Fibroblast of skin of right biceps (primary cell): ENCODE measurements at regions not wholly inside any gene's neighbourhood (a gene's known extent, or its start where the extent isn't known, plus 50 kb on each side); places are given as distances from the start of the nearest gene placed in this dataset.
A peak's percentile ranks its signal among the peaks of the same experiment; 100 is the strongest.

ENCODE experiments used
- DNase-seq: peaks from one replicate; pipeline ENCODE4 v3.0.0-alpha.2; 2013

DNA sequence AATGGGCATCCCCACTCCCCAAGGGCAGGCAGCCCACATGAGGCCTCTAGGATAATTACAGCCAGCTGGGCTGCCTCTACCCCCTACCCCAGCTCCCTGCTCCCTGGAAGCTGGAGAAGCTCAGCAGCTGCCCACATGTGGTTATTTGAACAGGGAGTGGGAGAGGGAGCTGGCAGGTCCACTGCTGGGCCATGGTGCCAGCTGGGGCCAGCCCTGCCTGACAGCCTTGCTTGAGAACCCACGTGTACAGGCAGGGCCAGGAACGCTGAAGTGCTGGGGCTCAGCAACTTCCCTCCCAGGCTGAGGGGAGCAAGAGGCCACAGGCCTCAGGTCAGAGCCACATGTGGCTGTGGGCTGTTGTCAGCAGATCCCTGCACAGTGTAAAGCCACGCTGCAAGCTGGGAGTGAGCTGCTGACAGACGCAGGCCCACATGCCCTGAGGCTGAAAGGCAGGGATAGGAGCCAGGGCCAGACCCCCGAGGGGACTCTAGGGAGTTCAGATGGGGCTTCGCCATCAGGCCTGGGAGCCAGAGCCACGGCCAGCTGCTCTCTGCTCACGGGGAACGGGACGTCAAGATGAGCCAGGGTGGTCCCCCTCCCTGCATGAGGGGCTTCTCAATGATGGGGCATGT lies 129.0 kb downstream of the SYF2 start:
- no peak for DNase-seq

DNA sequence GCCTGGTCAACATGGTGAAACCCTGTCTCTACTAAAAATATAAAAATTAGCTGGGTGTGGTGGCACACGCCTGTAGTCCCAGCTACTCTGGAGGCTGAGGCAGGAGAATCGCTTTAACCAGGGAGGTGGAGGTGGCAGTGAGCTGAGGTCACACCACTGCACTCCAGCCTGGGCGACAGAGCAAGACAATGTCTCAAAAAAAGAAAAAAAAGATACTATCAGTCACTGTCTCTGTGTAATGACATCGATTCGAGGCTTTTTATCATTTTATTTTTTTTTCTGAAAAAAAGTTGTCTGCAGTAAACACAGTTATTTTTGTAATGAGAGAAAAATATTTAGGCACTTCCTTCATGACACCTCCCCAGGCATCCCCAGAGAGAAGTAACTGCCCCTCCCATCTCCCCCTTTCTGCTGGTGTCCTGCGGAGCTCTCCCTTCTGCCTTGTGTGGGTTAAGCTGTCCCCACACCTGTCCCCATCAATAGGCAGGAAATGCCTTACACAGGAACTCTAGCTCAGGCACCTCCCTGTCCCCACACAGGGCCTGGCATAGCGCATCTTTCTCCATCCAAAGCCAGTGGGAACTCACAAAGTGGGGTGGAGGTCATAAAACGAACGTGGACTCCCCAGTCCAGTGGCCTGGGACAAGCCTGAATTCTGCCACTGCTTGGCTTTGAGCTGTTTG lies 132.0 kb downstream of the SYF2 start:
- DNase-seq, result no peak

DNA sequence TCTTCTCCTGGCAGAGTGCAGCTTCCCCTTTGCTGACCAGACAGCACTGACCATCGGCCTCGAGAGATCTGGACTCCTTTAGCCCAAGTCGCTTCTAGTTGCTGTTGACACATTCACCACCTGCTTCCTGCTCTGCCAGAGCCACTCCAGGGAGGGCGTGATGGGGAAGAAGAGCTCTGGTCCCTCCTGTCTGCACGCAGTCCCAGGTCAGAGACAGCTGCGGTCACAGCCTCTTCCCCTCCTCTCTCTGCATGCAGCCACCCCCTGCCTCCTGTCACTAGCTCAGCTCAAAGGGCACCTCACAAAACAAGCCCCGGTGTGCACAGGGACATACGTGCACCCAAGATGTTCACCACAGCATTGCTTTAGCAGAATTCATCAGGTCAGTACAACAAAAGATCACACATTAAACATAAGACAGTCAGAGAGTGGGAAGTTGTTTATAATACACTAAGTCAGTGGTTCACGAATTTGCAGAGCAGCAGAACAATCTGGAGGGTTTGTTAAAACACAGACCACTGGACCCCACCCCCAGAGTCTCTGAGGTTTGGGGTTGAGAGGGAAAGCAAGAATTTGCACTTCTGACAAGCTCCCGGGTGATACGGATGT lies 132.9 kb downstream of the SYF2 start:
- no peak for DNase-seq

DNA sequence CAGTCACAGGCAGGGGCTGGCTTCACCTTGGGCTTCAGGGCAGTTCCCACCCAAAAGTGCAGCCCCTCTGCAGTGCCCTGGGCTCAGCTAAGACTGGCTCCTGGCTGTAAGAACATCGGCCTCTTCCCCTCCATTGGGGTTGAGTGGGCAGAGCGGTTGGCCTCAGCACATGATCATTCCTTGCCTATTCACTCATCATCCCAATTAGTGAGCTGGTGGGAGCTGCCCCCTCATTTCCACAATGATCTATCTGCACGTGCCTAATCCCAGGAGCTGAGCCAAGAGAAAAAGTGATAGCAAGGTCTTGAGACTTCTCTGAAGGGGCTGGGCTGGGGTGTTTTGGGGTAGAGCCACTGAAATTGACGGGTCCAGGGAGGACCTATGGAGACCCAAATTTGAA lies 133.6 kb downstream of the SYF2 start:
- no peak for DNase-seq

DNA sequence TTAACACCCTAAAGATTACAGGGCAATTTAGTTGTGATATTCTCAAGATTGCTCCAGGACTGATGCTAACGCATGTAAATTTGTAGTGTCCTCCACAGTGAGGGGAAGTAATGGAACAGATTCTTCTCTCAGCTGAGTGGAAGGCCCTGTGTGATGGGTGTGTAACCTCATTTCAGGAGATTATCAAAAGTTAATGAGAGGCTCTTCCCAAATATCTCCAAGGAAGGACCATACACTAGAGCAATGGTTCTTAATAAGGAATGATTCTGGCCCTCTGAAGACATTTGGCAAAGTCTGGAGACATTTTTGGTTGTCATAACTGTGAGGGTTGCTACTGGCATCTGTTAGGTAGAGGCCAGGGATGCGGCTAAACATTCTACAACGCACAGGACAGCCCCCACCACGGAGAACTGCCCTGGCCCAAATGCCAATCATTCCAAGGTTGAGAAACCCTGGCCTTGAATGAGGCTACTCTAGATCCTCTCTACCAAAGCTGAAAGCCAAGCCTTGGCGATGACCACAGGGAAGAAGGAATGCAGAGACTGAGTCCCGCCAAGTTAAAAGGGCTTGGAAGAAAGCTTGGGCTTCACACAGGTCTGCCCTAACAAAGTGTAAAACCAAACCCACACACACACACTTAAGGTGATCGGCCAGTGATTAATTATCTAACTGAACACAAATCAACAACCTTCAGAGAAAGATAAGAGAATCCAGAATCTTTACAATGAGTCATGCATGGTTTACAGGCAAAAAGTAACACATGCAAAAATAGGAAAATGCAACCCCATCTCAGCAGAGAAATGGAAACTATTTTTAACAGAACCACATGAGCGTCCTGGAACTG lies 135.8 kb downstream of the SYF2 start:
- DNase-seq, result peak; percentile 26

DNA sequence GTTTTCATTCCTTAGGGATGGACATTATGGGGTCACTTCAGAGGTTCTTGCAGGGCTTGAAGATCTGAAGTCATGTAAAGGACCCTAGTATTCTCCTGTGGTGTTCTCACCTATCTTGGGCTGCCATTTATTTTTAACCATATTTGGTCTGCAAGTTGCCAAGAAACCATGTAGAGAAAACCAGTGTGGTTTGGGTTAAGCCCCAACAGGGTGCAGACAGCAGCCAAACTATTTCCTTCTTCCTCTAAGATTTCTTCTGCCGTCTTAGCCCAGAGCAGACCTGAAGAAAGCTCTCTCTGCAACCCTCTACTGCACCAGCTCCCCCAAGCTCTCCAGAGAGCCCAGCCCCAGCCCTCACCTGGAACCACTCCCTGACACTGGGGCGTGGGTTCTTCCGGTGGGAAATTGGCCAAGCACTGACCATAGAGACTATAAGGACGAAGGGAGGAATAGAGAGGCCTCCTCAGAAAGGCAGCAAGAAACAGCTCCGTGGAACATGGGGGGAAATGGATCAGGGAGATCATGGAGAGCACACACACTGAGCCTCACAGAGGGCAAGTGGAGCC lies 136.6 kb downstream of the SYF2 start:
- no peak for DNase-seq

DNA sequence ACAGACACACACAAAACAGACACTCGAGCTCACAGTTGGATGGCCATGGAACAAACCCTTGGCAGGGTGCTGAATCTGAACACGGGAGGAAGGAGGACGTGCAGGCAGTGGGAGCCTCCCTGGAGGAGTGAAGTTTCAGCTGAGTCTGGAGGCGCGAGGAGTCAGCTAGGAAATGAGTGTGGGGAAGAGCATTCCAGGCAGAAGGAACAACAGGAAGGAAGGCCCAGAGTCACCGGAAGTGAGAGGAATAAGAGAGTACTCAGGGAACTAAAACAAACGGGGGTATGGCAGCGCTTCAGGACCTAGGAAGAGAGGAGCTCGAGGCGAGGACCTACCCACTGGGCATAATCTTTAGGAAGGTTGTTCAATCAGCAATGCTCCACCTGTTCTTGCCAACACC lies 137.3 kb downstream of the SYF2 start:
- no peak for DNase-seq

DNA sequence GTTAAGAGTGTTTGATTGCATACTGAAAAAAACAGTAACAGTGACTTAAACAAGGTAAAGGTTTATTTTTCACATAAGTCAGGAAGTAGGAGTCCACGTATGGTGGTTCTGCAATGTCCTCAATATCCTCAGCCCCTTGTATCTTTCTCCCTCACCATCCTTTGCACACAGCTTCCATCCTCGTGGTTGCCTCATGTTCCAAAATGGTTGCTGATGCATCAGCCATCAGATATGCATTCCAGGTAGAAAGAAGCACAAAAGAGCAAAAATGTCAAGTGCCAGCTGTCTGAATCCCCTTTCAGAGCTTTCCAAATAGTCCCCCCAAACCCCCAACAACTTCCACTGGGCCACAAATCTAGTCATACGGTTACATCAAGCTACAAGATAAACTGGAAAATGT lies 138.1 kb downstream of the SYF2 start:
- DNase-seq, result no peak

DNA sequence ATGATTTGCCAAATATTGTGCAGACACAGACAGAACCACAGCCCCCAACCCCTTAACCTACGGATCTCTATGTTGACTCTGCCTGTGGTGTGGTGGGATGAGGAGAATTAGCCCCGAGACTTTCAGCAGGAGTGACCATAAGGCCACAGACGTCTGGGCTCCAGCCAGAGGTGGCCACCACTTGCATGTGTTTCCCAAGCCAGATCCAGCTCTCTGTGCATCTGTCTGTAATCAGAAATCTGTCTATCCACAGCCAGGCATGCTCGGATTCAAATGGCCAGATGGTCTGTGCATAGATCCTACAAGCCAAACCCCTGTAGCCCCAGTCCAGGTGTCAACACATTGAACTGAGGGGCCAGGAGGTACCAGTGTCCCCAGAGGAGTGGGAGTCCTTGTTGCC lies 140.6 kb downstream of the SYF2 start:
- DNase-seq, result no peak

DNA sequence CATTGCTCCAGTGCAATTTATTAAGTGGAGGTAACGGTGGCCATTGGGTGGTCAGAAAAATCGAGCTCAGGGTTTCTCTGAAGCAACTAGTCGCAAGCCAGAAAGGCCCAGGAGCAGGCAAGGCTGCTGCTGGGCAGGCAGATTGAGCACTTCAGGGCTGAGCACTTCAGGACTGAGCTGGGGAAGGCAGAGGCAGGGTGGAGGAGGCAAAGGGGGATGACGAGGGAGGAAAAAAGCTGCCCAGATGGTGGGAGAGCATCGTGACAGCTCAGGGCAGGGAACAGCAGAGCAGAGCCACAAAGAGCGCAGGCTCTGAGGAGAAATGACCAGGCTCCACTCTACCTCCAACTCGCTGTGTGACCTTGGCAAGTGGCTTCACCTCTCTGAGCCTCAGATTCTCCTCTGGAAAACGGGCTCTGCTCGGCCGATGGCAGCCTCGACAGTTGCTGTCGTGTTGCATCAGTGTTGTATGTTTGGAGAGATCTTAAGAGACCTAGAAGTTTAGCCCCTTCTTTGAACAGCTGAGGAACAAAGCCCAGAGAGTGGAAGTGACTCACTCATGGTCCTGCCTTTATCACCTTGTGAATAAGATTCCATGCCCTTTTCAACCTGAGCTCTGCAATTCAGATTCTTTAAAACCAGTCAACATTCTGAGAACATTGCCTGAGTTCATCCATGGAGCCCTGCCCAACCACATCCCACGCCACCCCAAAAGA lies 141.4 kb downstream of the SYF2 start:
- peak; percentile 35 for DNase-seq

DNA sequence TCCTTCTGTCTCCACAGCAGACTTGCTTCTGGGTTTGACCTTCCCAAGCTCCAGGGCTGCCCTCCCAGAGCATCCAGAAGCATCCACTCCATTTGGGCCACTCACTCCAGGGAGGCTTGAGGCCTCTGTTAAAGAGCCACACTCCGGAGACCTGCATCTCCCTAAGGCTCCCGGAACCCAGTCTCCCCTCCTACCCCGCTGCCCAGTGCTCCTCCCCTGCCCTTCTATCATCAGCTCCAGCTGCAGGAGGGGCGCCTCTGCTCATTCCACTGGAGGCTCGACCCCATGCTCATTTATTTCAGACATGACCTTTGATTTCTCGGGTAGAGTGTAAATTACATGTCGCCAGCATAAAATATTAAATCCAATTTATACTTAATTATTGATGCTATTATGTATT lies 142.5 kb downstream of the SYF2 start:
- DNase-seq, result no peak

DNA sequence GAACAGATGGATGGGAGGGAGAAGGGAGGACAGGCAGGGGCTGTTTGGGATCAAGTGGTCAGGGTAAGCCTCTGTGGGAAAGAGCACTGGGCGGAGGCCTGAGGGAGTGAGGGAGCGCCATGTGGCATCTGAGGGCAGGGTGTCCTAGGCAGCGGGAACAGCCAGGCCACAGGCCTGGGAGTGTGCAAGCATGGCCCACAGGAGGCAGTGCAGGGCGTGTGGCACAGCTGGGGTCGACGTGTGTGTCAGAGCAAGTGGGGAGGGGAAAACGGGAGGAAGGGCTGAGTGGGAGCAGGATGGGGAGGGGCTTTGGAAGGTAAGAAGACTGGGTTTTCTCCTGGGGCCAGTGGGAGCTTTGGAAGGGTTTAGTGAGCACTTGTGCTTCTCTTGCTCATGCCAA lies 143.4 kb downstream of the SYF2 start:
- no peak for DNase-seq

DNA sequence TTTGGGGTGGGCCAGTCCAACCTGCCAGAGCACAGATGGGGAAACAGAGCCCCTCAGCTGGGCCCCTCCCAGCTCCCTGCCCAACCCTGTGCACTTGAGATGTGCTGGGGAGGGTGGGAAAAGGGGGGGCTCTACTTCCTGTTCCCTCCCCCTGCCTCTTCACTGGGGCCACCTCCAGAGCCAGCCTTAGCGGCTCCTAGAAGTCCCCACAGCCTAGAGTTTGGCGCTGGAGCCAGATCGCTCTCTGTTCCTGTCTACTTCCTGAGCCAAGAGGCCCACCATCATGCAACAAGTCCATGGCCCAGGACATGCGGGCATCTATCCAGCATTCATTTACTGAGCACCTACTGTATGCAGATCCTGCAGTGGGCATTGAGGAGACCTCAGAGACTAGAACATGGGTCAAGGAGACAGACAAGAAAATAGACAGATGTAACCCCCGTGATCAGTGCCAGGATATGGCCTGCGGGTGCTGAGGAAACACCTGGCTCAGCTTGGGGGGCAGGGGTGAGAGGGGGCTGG lies 144.1 kb downstream of the SYF2 start:
- DNase-seq, result no peak

DNA sequence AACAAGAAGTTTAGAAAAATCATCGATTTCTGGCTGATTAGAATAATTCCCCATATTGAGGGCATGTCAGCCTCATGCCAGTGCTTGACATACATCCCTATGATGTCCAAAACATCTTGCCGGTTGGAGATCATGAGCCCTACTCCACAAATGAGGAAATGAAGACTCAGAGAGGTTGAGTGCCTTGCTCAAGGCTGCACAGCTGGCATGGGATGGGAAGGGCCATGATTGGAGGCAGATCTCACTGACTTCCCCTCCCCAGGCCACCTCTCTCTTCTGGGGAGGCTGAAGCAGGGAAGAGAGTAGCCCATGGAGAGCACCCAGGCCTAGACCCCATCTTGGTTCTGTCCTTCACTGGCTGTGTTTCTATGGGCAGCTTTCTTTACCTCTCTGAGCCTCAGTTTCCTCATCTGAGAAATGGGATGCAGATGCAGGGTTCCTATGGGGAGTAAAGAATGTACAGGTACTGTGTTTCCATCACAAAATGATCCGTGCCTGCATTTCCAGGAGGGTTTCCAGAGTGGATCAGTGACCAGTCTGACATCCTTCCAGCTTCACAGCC lies 145.7 kb downstream of the SYF2 start:
- DNase-seq, result no peak

DNA sequence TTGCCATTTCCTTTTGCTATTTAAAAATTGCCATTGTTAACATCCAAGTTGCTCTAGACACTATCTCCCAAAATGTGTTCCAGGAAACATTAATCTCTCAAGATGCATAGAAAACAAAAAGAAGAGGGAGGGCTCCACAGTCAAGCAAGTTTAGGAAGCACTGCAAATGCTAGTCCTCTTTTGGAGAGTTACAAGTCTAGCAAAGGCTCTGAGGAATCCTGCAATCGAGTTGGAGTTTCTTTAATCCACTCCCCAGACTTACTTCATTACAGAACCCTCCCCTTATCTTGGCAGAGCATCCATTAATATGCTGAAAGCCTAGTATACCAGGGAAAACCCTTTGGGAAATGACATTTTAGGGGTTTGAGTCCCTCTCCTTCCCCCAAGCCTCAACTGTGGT lies 147.9 kb downstream of the SYF2 start:
- no peak for DNase-seq

DNA sequence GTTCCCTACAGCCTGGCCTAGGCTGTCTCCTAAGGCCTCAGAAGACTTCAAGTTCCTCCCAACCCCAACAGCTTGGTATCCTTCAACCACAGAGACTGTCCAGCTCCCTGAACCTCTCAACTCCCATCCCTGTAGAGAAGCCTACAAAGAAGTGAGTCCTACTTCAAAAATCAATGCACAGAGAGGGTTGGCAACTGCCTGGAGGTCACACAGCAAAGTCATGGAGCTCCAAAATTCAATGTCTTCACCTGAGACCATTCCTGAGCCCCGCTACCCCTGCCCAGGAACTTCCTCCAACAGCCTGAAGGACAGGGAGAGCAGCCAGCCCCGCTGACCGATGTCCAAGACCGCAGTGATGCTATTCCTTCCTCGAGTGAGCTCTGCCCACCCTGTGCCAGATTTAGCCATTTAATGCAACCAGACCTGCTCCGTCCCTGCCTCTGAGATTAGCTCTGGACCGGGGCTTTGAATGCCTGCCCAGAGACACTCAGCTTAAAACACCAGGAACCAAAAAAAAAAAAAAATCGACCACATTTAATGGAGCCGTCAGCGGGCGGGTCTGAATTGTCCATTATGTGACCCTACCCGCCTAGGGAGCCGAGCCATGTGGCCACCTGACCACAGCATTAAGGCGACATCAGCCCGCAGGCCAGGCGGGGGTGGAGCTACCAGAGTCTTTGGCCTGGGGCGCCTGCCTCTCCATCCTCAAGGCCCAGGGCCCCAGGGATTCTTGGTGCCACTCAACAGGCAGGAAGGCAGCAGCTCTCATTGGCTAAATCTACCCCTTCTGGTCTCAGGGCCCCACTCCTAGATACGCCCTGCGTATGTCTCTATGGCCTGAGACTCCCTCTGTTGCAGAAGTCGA lies 148.6 kb downstream of the SYF2 start:
- no peak for DNase-seq

DNA sequence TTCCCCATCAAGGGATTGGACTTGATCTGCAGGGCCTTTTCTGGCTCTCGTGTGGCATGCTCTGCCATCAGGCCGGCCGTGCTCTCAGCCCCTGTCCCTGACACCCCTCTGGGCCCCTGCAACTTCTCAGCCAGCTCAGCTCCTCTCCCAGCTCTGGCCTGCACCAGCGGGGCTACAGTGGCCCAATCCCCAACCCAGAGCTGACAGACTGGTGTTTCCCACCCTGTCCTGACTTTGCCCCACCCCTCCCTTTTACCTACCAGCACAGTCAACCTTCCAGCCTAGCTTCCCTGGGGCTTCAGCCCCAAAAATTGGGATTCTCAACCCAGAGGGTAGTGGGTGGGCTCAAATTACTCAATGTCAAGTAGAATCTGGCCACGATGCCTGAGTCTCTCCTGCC lies 149.3 kb downstream of the SYF2 start:
- no peak for DNase-seq

DNA sequence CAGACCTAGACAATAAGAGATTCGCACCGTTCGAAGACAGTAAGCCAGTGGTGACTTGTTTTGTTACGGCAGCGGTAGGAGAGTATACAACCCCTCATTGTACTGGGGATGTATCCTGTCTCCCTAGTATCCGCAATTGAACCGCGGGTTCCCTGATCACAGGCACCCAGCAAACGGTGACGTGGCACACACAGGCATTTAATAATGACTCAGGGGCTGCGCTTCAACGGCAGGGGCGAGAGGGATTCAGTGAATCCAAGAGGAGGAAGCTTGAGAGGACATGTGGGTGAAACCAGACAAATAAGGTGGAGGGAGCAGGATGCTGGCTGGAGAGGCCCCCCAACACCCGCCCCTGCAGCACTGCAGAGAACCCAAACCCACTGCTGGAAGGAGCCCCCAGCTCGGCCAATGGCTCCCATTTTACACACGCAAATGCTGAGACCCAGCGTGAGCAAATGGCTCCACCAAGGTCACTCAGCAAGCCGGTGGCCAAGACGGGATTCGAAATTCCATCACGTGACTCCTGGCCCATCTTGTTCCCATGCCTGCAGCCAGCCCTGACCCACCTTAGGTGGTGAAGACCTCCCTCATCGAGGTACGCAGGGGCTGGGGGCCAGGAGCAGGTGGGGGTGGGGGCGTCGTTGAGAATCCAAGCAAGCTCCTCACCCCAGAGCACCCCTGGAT lies 149.9 kb downstream of the SYF2 start:
- peak; percentile 47 for DNase-seq

DNA sequence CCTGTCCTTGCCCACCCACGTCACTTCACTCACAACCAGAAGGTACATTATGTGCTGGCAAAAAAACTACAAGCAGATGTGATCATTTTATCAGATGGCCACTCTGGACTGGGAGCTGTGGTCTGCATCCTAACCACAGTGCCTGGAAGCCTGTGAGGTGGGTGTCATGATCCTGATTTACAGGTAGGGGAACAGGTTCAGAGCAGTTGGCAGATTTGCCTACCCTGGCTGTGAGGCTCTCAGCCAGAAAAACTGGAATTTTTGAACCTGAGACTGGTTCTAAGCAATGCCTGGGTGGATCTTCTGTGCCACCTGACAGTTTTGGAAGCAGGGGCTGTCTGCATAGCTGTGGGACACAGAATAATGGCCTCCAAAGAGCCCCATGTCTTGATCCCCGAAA lies 150.8 kb downstream of the SYF2 start:
- DNase-seq, result no peak
